NCI-H446 (cell line): ENCODE measurements at regions not wholly inside any gene's neighbourhood (a gene's known extent, or its start where the extent isn't known, plus 50 kb on each side); places are given as distances from the start of the nearest gene placed in this dataset.
"Not testable (repeated sequence)": the region's sequence is repeated elsewhere in the genome, so short reads cannot be mapped to it uniquely, and the experiment has no call there.

ENCODE experiments used
- DNase-seq, 2 experiments: peaks; one replicate each; lab custom pipeline; 2025; lab: John Stamatoyannopoulos, UW

- no peak for DNase-seq
Observed at GRCh38 chr12:131274906-131275305, 321.2 kb downstream of the ADGRD1 start.

- DNase-seq: no peak
Observed at GRCh38 chr12:131275824-131276223, 322.1 kb downstream of the ADGRD1 start.

- DNase-seq: no peak
Observed at GRCh38 chr12:131276501-131277185, 322.9 kb downstream of the ADGRD1 start.

GRCh38 chr12:131277186-131278091 is 323.7 kb downstream of the ADGRD1 start:
- not testable (repeated sequence) for DNase-seq

GRCh38 chr12:131278451-131279115 is 324.9 kb downstream of the ADGRD1 start:
- not testable (repeated sequence) for DNase-seq

GRCh38 chr12:131279281-131279921 is 325.7 kb downstream of the ADGRD1 start:
- no peak for DNase-seq

GRCh38 chr12:131280426-131280825 is 326.7 kb downstream of the ADGRD1 start:
- DNase-seq: no peak

GRCh38 chr12:131281016-131281415 is 327.3 kb downstream of the ADGRD1 start:
- DNase-seq: no peak

- DNase-seq: no peak
Observed at GRCh38 chr12:131282292-131283080, 328.8 kb downstream of the ADGRD1 start.

- DNase-seq: no peak
Observed at GRCh38 chr12:131283191-131283861, 329.6 kb downstream of the ADGRD1 start.

- DNase-seq: not testable (repeated sequence)
Observed at GRCh38 chr12:131283862-131284825, 330.4 kb downstream of the ADGRD1 start.

GRCh38 chr12:131284954-131285904 is 331.5 kb downstream of the ADGRD1 start:
- not testable (repeated sequence) for DNase-seq

- not testable (repeated sequence) for DNase-seq
Observed at GRCh38 chr12:131285905-131286295, 332.2 kb downstream of the ADGRD1 start.

GRCh38 chr12:131286301-131286700 is 332.6 kb downstream of the ADGRD1 start:
- not testable (repeated sequence) for DNase-seq

GRCh38 chr12:131287015-131287937 is 333.6 kb downstream of the ADGRD1 start:
- DNase-seq: no peak

GRCh38 chr12:131287938-131288764 is 334.4 kb downstream of the ADGRD1 start:
- no peak for DNase-seq
